GM19025 (cell line): ENCODE measurements at regions not wholly inside any gene's neighbourhood (a gene's known extent, or its start where the extent isn't known, plus 50 kb on each side); places are given as distances from the start of the nearest gene placed in this dataset.

Source experiments
- ATAC-seq: cut with Tn5 transposase; IDR thresholded peaks from one replicate; pipeline ENCODE4 v1.9.1; 2021; ENCODE audit warnings: mild to moderate bottlenecking, low read depth, moderate library complexity; ENCODE audit not compliant: unreplicated experiment

GRCh38 chr7:88361357-88361756 is 54.7 kb upstream of the STEAP4 start:
- ATAC-seq = no peak

- no peak for ATAC-seq
Observed at GRCh38 chr7:88358881-88359280, 52.2 kb upstream of the STEAP4 start.

GRCh38 chr7:88358526-88358838 is 51.8 kb upstream of the STEAP4 start:
- ATAC-seq = no peak

- peak; percentile 71 for ATAC-seq
Observed at GRCh38 chr7:88357781-88358525, 51.3 kb upstream of the STEAP4 start.

- ATAC-seq = no peak
Observed at GRCh38 chr7:88357294-88357693, 50.6 kb upstream of the STEAP4 start.
